Mesendoderm (in vitro differentiated cells): ENCODE measurements at regions not wholly inside any gene's neighbourhood (a gene's known extent, or its start where the extent isn't known, plus 50 kb on each side); places are given as distances from the start of the nearest gene placed in this dataset.
"Not testable (repeated sequence)": the region's sequence is repeated elsewhere in the genome, so short reads cannot be mapped to it uniquely, and the experiment has no call there.

Experiments used
- DNase-seq: peaks from one replicate; pipeline ENCODE4 v3.0.0; 2013
- H2AK5ac ChIP-seq: 2 replicates; pipeline ENCODE4 v1.6.1; 2013; ENCODE audit warnings: low read length, inconsistent platforms
- H2BK120ac ChIP-seq: 2 replicates; pipeline ENCODE4 v1.6.1; 2013; ENCODE audit warnings: low read depth, mild to moderate bottlenecking, low read length, moderate library complexity, mixed read lengths
- H2BK15ac ChIP-seq: replicated peaks from 2 replicates; pipeline ENCODE4 v1.6.1; 2013; ENCODE audit warnings: low read depth, mild to moderate bottlenecking, moderate library complexity
- H2BK5ac ChIP-seq: 2 replicates; pipeline ENCODE4 v1.6.1; 2013; ENCODE audit warnings: low read length, inconsistent platforms
- H3K18ac ChIP-seq: 2 replicates; pipeline ENCODE4 v1.6.1; 2013; ENCODE audit warnings: mild to moderate bottlenecking, low read length, mixed read lengths
- H3K23ac ChIP-seq: one replicate; pipeline ENCODE4 v1.6.1; 2013; ENCODE audit warnings: low read length
- H3K27ac ChIP-seq: 2 replicates; pipeline ENCODE4 v1.5.1; 2013; ENCODE audit warnings: low read depth, mild to moderate bottlenecking, inconsistent platforms, low read length, moderate library complexity
- H3K27me3 ChIP-seq: 2 replicates; pipeline ENCODE4 v1.6.1; 2013; ENCODE audit warnings: low read length, control low read depth, mild to moderate bottlenecking, inconsistent platforms; ENCODE audit not compliant: insufficient read depth, poor library complexity
- H3K36me3 ChIP-seq: 2 replicates; pipeline ENCODE4 v1.6.1; 2013; ENCODE audit warnings: low read length, inconsistent platforms; ENCODE audit not compliant: control insufficient read depth, insufficient read depth
- H3K4ac ChIP-seq: one replicate; pipeline ENCODE4 v1.6.1; 2013; ENCODE audit warnings: low read depth, mild to moderate bottlenecking, low read length, moderate library complexity
- H3K4me1 ChIP-seq: 2 replicates; pipeline ENCODE4 v1.6.1; 2013; ENCODE audit warnings: low read depth, low read length, inconsistent platforms; ENCODE audit not compliant: control insufficient read depth
- H3K4me2 ChIP-seq: 2 replicates; pipeline ENCODE4 v1.6.1; 2013; ENCODE audit warnings: low read length
- H3K4me3 ChIP-seq: 2 replicates; pipeline ENCODE4 v1.5.1; 2013; ENCODE audit warnings: mild to moderate bottlenecking, low read length
- H3K56ac ChIP-seq: one replicate; pipeline ENCODE4 v1.6.1; 2013; ENCODE audit warnings: low read length
- H3K79me1 ChIP-seq: 2 replicates; pipeline ENCODE4 v1.6.1; 2013; ENCODE audit warnings: low read length, inconsistent platforms
- H3K79me2 ChIP-seq: 2 replicates; pipeline ENCODE4 v1.6.1; 2013; ENCODE audit warnings: mild to moderate bottlenecking, low read length; ENCODE audit not compliant: control insufficient read depth, insufficient read depth
- H3K9ac ChIP-seq: 2 replicates; pipeline ENCODE4 v1.6.1; 2013; ENCODE audit warnings: low read length, inconsistent platforms
- H4K5ac ChIP-seq: one replicate; pipeline ENCODE4 v1.6.1; 2013; ENCODE audit warnings: low read length
- H4K8ac ChIP-seq: one replicate; pipeline ENCODE4 v1.6.1; 2013; ENCODE audit warnings: low read depth, mild to moderate bottlenecking, control low read depth, low read length, moderate library complexity
- WGBS: extraction: QIAGEN DNeasy Blood & Tissue Kit; methylation state at CpG from one replicate; pipeline ENCODE4 v1.1.7; 2013; ENCODE audit warnings: low lambda C conversion rate, missing lambda C conversion rate; ENCODE audit not compliant: insufficient coverage; ENCODE audit errors: extremely low coverage; 5-methylcytosine and 5-hydroxymethylcytosine counted together

- no CpG with 5 or more reads among the region's 4 CpGs for WGBS
- H3K79me1 ChIP-seq: no peaks in the 10 kb centered on the region
- no peak overlapping the region for H4K8ac ChIP-seq
- no peak overlapping the region for H3K18ac ChIP-seq
- H3K27me3 ChIP-seq: no peaks in the 10 kb centered on the region
- DNase-seq: no peak
- H3K27ac ChIP-seq: no peak overlapping the region
- no peak overlapping the region for H2AK5ac ChIP-seq
- H3K4me1 ChIP-seq: no peaks in the 10 kb centered on the region
- H3K4ac ChIP-seq: no peak overlapping the region
- no peak overlapping the region for H3K23ac ChIP-seq
- no peak overlapping the region for H4K5ac ChIP-seq
- H3K36me3 ChIP-seq: no peaks in the 10 kb centered on the region
- no peak overlapping the region for H2BK15ac ChIP-seq
- no peak overlapping the region for H3K4me2 ChIP-seq
- no peak overlapping the region for H2BK5ac ChIP-seq
- H3K4me3 ChIP-seq: no peak overlapping the region
- H3K79me2 ChIP-seq: no peaks in the 10 kb centered on the region
- H3K56ac ChIP-seq: no peak overlapping the region
- no peak overlapping the region for H2BK120ac ChIP-seq
- H3K9ac ChIP-seq: no peak overlapping the region
Observed at GRCh38 chr3:191980443-191980842, 519.5 kb downstream of the PYDC2 start.

DNA sequence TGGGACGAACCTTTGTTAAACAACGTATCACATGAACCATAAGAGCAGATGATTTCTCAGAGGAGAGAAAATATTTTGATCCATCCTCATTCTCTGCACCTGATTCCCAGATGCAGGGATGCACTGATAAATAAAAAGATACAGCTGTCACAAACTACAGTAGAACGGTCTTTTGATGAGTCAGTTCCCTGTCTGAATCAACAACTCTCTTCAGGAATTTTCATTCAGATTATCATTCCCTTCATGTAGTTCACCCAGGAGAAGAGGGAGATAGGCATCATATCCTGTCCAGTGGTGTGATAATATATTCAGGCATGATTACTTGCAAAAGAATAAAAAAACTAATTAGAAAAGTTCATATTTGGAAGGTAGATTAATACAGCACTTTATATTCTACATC, 521.5 kb downstream of the PYDC2 start:
- Histone ChIP-seq H3K79me1 (no peaks in the 10 kb centered on the region), H3K9ac (no peak overlapping the region), H3K4me1 (no peaks in the 10 kb centered on the region), H3K4me2 (no peak overlapping the region), H3K36me3 (no peaks in the 10 kb centered on the region), H3K4me3 (no peak overlapping the region), H4K8ac (no peak overlapping the region), H3K79me2 (no peaks in the 10 kb centered on the region), H2BK5ac (no peak overlapping the region), H3K18ac (no peak overlapping the region), H2BK15ac (peak overlapping the region; percentile 36), H3K23ac (no peak overlapping the region), H3K27me3 (no peaks in the 10 kb centered on the region), H3K56ac (no peak overlapping the region), H3K27ac (no peak overlapping the region), H3K4ac (no peak overlapping the region), H4K5ac (no peak overlapping the region), H2AK5ac (no peak overlapping the region), H2BK120ac (no peak overlapping the region)
- no peak for DNase-seq
- no CpG with 5 or more reads among the region's 3 CpGs for WGBS

- H2BK120ac ChIP-seq: no peak overlapping the region
- no peak overlapping the region for H2AK5ac ChIP-seq
- no peaks in the 10 kb centered on the region for H3K36me3 ChIP-seq
- no peak overlapping the region for H4K8ac ChIP-seq
- no peak overlapping the region for H3K4ac ChIP-seq
- no peak overlapping the region for H3K56ac ChIP-seq
- no peak overlapping the region for H2BK5ac ChIP-seq
- no peaks in the 10 kb centered on the region for H3K79me1 ChIP-seq
- H3K18ac ChIP-seq: no peak overlapping the region
- H3K4me3 ChIP-seq: no peak overlapping the region
- H3K23ac ChIP-seq: no peak overlapping the region
- no peaks in the 10 kb centered on the region for H3K4me1 ChIP-seq
- no peaks in the 10 kb centered on the region for H3K79me2 ChIP-seq
- no peak overlapping the region for H3K4me2 ChIP-seq
- no peak overlapping the region for H2BK15ac ChIP-seq
- DNase-seq: no peak
- no peak overlapping the region for H3K9ac ChIP-seq
- H4K5ac ChIP-seq: no peak overlapping the region
- no peaks in the 10 kb centered on the region for H3K27me3 ChIP-seq
- H3K27ac ChIP-seq: no peak overlapping the region
- WGBS: no CpG with 5 or more reads among the region's 3 CpGs
Observed at GRCh38 chr3:191985691-191986090, 524.7 kb downstream of the PYDC2 start.

DNA sequence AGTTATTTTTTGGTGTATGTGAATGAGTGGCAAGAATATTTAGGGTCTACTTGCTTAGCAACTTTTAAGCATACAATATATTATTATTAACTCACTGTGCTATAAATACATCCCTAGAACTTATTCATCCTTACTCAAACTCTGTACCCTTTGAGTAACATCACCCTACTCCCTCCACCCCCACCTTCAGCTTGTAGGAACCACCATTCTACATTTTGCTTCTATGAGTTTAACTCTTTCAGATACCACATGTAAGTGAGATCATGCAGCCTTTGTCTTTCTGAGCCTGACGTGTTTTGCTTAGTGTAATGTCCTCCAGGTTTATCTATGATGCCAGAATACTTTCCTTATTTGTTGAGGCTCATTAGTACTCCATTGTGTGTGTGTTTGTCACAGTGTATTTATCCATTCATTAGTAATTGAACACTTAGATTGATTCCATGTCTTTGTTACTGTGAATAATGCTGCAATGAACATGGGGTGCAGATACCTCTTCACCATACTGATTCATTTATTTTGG, 526.9 kb downstream of the PYDC2 start:
- Histone ChIP-seq H2BK15ac (no peak overlapping the region), H3K27me3 (no peaks in the 10 kb centered on the region), H3K56ac (no peak overlapping the region), H2AK5ac (no peak overlapping the region), H3K27ac (no peak overlapping the region), H3K23ac (no peak overlapping the region), H3K79me1 (no peaks in the 10 kb centered on the region), H3K4me3 (no peak overlapping the region), H2BK120ac (no peak overlapping the region), H3K4me1 (no peaks in the 10 kb centered on the region), H3K36me3 (no peaks in the 10 kb centered on the region), H3K4ac (no peak overlapping the region), H3K18ac (no peak overlapping the region), H4K8ac (no peak overlapping the region), H3K9ac (no peak overlapping the region), H4K5ac (no peak overlapping the region), H3K4me2 (no peak overlapping the region), H2BK5ac (no peak overlapping the region), H3K79me2 (no peaks in the 10 kb centered on the region)
- no CpG with 5 or more reads among the region's 1 CpG for WGBS
- DNase-seq: no peak

- not testable (repeated sequence) for H3K79me1 ChIP-seq, H3K56ac ChIP-seq, H3K18ac ChIP-seq, H3K9ac ChIP-seq, H4K8ac ChIP-seq, H3K23ac ChIP-seq, H2BK120ac ChIP-seq, H2AK5ac ChIP-seq, H4K5ac ChIP-seq, H3K4ac ChIP-seq, H3K79me2 ChIP-seq, DNase-seq, H3K4me2 ChIP-seq, H3K27me3 ChIP-seq, H3K36me3 ChIP-seq, H2BK15ac ChIP-seq, H3K4me3 ChIP-seq, H2BK5ac ChIP-seq, H3K27ac ChIP-seq, H3K4me1 ChIP-seq
- WGBS: no CpG with 5 or more reads among the region's 4 CpGs
Observed at GRCh38 chr3:191993952-191994351, 533.0 kb downstream of the PYDC2 start.

- Histone ChIP-seq H3K4me3 (no peak overlapping the region), H3K18ac (no peak overlapping the region), H3K4me2 (no peak overlapping the region), H3K4ac (no peak overlapping the region), H2BK15ac (no peak overlapping the region), H3K36me3 (no peaks in the 10 kb centered on the region), H2BK5ac (no peak overlapping the region), H2AK5ac (no peak overlapping the region), H4K5ac (no peak overlapping the region), H2BK120ac (no peak overlapping the region), H3K27me3 (no peaks in the 10 kb centered on the region), H3K9ac (no peak overlapping the region), H3K23ac (no peak overlapping the region), H3K79me1 (no peaks in the 10 kb centered on the region), H3K4me1 (no peaks in the 10 kb centered on the region), H3K79me2 (no peaks in the 10 kb centered on the region), H4K8ac (no peak overlapping the region), H3K27ac (no peak overlapping the region), H3K56ac (no peak overlapping the region)
- DNase-seq: no peak
Observed at GRCh38 chr3:191997093-191997492, 536.1 kb downstream of the PYDC2 start.
